GM12873 (cell line): ENCODE measurements at regions not wholly inside any gene's neighbourhood (a gene's known extent, or its start where the extent isn't known, plus 50 kb on each side); places are given as distances from the start of the nearest gene placed in this dataset.

Experiments
- TF ChIP-seq, protein P1 (sequence below): IDR thresholded peaks from 2 replicates; pipeline ENCODE4 v1.5.1; 2012; ENCODE audit warnings: low read depth, mild to moderate bottlenecking, moderate library complexity, low read length, control low read depth; ENCODE audit not compliant: insufficient read depth; ENCODE audit errors: missing control alignments

GRCh38 chr5:24817966-24818365 is 173.2 kb upstream of the CDH10 start:
- TF ChIP-seq, protein P1, sequence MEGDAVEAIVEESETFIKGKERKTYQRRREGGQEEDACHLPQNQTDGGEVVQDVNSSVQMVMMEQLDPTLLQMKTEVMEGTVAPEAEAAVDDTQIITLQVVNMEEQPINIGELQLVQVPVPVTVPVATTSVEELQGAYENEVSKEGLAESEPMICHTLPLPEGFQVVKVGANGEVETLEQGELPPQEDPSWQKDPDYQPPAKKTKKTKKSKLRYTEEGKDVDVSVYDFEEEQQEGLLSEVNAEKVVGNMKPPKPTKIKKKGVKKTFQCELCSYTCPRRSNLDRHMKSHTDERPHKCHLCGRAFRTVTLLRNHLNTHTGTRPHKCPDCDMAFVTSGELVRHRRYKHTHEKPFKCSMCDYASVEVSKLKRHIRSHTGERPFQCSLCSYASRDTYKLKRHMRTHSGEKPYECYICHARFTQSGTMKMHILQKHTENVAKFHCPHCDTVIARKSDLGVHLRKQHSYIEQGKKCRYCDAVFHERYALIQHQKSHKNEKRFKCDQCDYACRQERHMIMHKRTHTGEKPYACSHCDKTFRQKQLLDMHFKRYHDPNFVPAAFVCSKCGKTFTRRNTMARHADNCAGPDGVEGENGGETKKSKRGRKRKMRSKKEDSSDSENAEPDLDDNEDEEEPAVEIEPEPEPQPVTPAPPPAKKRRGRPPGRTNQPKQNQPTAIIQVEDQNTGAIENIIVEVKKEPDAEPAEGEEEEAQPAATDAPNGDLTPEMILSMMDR = no peak

- TF ChIP-seq, protein P1 = no peak
Observed at GRCh38 chr5:24816206-24816605, 171.4 kb upstream of the CDH10 start.

- TF ChIP-seq, protein P1 = no peak
Observed at GRCh38 chr5:24805230-24805629, 160.5 kb upstream of the CDH10 start.

- TF ChIP-seq, protein P1 = no peak
Observed at GRCh38 chr5:24804221-24804681, 159.5 kb upstream of the CDH10 start.

DNA sequence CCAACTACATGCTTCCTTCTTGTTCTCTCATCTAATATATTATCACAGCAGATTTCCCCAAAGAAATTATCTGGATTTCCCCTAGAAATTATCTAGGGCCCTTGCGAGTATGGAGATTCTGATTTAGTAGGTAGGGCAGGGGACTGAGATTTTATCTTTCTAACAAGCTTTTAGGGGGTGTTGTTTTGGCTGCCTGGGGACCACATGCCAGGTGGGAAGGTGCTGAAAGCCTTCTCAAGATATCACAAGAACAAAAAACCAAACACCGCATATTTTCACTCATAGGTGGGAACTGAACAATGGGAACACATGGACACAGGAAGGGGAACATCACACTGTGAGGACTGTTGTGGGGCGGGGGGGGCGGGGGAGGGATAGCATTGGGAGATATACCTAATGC is 146.5 kb upstream of the CDH10 start:
- TF ChIP-seq, protein P1 = no peak

- TF ChIP-seq, protein P1 = no peak
Observed at GRCh38 chr5:24789611-24790351, 145.0 kb upstream of the CDH10 start.

GRCh38 chr5:24788829-24789514 is 144.2 kb upstream of the CDH10 start:
- TF ChIP-seq, protein P1 = no peak
